Neural progenitor cell (in vitro differentiated cells): ENCODE measurements at regions not wholly inside any gene's neighbourhood (a gene's known extent, or its start where the extent isn't known, plus 50 kb on each side); places are given as distances from the start of the nearest gene placed in this dataset.

Source experiments
- CTCF ChIP-seq: fragments of 200-600 bp; sonication (generic); IDR thresholded peaks from 2 replicates; pipeline ENCODE4 v1.5.1; 2017; ENCODE audit warnings: antibody characterized with exemption, mild to moderate bottlenecking
- EZH2phosphoT487 ChIP-seq: fragments of 200-600 bp; sonication (generic); IDR thresholded peaks from 2 replicates; pipeline ENCODE4 v1.6.1; 2017; ENCODE audit warnings: antibody characterized with exemption

- TF ChIP-seq CTCF (no peak), EZH2phosphoT487 (no peak)
Measured at GRCh38 chr2:168359082-168359481, 97.0 kb upstream of the CERS6 start.
